ENCODE measurements at regions not wholly inside any gene's neighbourhood (a gene's known extent, or its start where the extent isn't known, plus 50 kb on each side); places are given as distances from the start of the nearest gene placed in this dataset.

- TF ChIP-seq CTCF (IDR thresholded peaks at IDR 0.05), result no peak
- no peak for TF ChIP-seq EP300 (IDR thresholded peaks at IDR 0.05)
- TF ChIP-seq MYC (IDR thresholded peaks at IDR 0.05; ENCODE audit: borderline replicate concordance, low read length), result no peak
- no peak for TF ChIP-seq MAX (IDR thresholded peaks at IDR 0.05)
- TF ChIP-seq POLR2A (IDR thresholded peaks at IDR 0.05; ENCODE audit: low read length), result no peak
Measured at GRCh38 chr11:82268627-82269026, 465.0 kb downstream of the FAM181B start.
